ENCODE measurements at regions not wholly inside any gene's neighbourhood (a gene's known extent, or its start where the extent isn't known, plus 50 kb on each side); places are given as distances from the start of the nearest gene placed in this dataset.

GRCh38 chr2:176577054-176577453 lies 307.8 kb downstream of the MTX2 start:
- TF ChIP-seq CTCF (IDR thresholded peaks at IDR 0.05) (no peak), SIN3A (IDR thresholded peaks at IDR 0.05; ENCODE audit: borderline replicate concordance, insufficient read depth, low read depth, low read length) (no peak), POLR2AphosphoS5 (IDR thresholded peaks at IDR 0.05; ENCODE audit: low read depth, low read length) (no peak), REST (IDR thresholded peaks at IDR 0.05; ENCODE audit: insufficient read depth in 1 of 2, low read depth in 2 of 2, low read length in 1 of 2) (no peak), TCF7L2 (IDR thresholded peaks at IDR 0.05; ENCODE audit: low read depth, low read length) (no peak)
